ENCODE measurements at regions not wholly inside any gene's neighbourhood (a gene's known extent, or its start where the extent isn't known, plus 50 kb on each side); places are given as distances from the start of the nearest gene placed in this dataset.

DNA sequence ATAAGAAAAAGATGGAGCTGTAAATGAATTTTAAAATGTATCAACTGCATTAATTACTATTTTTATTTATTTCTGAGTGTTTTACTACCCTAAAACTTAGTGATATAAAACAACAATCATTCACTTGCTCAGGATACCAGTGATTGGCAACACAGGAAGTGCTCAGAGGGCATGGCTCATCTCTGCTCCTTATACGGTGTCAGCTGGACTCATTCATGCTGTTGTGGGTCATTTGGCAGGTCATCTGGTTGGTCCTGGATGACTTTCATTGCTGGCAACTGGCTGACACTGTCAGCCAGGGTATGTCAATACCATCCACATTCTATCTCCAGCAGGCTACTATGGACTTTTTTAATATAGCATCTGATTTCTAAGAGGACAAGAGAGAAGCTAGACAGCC lies 689.6 kb upstream of the NECTIN3 start:
- H3K27ac ChIP-seq (ENCODE audit: low read length) = no peak overlapping the region
- TF ChIP-seq TAF1 (IDR thresholded peaks at IDR 0.05; ENCODE audit: low read depth) = no peak
- TF ChIP-seq, protein P1, sequence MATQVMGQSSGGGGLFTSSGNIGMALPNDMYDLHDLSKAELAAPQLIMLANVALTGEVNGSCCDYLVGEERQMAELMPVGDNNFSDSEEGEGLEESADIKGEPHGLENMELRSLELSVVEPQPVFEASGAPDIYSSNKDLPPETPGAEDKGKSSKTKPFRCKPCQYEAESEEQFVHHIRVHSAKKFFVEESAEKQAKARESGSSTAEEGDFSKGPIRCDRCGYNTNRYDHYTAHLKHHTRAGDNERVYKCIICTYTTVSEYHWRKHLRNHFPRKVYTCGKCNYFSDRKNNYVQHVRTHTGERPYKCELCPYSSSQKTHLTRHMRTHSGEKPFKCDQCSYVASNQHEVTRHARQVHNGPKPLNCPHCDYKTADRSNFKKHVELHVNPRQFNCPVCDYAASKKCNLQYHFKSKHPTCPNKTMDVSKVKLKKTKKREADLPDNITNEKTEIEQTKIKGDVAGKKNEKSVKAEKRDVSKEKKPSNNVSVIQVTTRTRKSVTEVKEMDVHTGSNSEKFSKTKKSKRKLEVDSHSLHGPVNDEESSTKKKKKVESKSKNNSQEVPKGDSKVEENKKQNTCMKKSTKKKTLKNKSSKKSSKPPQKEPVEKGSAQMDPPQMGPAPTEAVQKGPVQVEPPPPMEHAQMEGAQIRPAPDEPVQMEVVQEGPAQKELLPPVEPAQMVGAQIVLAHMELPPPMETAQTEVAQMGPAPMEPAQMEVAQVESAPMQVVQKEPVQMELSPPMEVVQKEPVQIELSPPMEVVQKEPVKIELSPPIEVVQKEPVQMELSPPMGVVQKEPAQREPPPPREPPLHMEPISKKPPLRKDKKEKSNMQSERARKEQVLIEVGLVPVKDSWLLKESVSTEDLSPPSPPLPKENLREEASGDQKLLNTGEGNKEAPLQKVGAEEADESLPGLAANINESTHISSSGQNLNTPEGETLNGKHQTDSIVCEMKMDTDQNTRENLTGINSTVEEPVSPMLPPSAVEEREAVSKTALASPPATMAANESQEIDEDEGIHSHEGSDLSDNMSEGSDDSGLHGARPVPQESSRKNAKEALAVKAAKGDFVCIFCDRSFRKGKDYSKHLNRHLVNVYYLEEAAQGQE (IDR thresholded peaks at IDR 0.05; ENCODE audit: borderline replicate concordance) = no peak
- no peaks in the 10 kb centered on the region for H3K79me2 ChIP-seq (replicated peaks; ENCODE audit: insufficient read depth, low read length)
- H3K9me3 ChIP-seq (ENCODE audit: low read length) = no peaks in the 10 kb centered on the region
- no peaks in the 10 kb centered on the region for H3K36me3 ChIP-seq (ENCODE audit: insufficient read depth, low read length)
- no peaks in the 10 kb centered on the region for H3K27me3 ChIP-seq (ENCODE audit: insufficient read depth, low read depth, low read length)
- no peak overlapping the region for H3K9ac ChIP-seq (ENCODE audit: low read length)
- no peak overlapping the region for H3K4me3 ChIP-seq (ENCODE audit: low read length)
- no peaks in the 10 kb centered on the region for H4K20me1 ChIP-seq (ENCODE audit: insufficient read depth)
- no peaks in the 10 kb centered on the region for H3F3A ChIP-seq (ENCODE audit: insufficient read depth, low read length, poor library complexity, severe bottlenecking)
- no peak overlapping the region for H2AFZ ChIP-seq (ENCODE audit: low read depth, low read length)
- no peaks in the 10 kb centered on the region for H3K9me2 ChIP-seq (ENCODE audit: insufficient read depth, low read length)
- H3K4me2 ChIP-seq (ENCODE audit: low read length) = no peak overlapping the region

DNA sequence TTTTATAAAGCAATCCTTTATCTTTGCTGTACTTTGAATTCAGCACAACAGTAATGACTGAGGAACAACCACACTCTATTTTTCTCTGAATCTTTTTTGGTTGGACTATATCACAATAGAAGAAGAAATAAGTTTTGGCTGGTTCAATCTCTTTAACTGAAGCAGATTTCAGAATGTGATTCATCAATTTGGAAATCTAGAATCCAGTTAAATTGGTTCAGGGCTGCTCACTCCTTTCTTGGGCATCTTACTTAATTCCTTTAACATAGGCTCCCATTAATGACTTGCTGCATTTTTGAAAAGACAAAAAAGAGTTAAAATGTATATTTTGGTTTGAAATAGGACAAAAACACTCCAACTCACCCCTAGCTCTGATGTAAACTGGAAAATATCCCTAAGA lies 688.3 kb upstream of the NECTIN3 start:
- Histone ChIP-seq H3F3A (ENCODE audit: insufficient read depth, low read length, poor library complexity, severe bottlenecking) (no peaks in the 10 kb centered on the region), H3K79me2 (replicated peaks; ENCODE audit: insufficient read depth, low read length) (no peaks in the 10 kb centered on the region), H4K20me1 (ENCODE audit: insufficient read depth) (no peaks in the 10 kb centered on the region), H3K4me2 (ENCODE audit: low read length) (no peak overlapping the region), H3K27ac (ENCODE audit: low read length) (no peak overlapping the region), H3K9ac (ENCODE audit: low read length) (no peak overlapping the region), H3K9me2 (ENCODE audit: insufficient read depth, low read length) (no peaks in the 10 kb centered on the region), H3K9me3 (ENCODE audit: low read length) (no peaks in the 10 kb centered on the region), H3K36me3 (ENCODE audit: insufficient read depth, low read length) (no peaks in the 10 kb centered on the region), H3K27me3 (ENCODE audit: insufficient read depth, low read depth, low read length) (no peaks in the 10 kb centered on the region), H2AFZ (ENCODE audit: low read depth, low read length) (no peak overlapping the region), H3K4me3 (ENCODE audit: low read length) (no peak overlapping the region)
- TF ChIP-seq MXI1 (conservative IDR thresholded peaks at IDR 0.05; ENCODE audit: poor library complexity, severe bottlenecking) (no peak), TAF1 (IDR thresholded peaks at IDR 0.05; ENCODE audit: low read depth) (no peak), SMC3 (conservative IDR thresholded peaks at IDR 0.05; ENCODE audit: poor library complexity) (no peak), POLR2AphosphoS5 (IDR thresholded peaks at IDR 0.05) (no peak), RAD21 (conservative IDR thresholded peaks at IDR 0.05) (no peak)
- TF ChIP-seq, protein P2, sequence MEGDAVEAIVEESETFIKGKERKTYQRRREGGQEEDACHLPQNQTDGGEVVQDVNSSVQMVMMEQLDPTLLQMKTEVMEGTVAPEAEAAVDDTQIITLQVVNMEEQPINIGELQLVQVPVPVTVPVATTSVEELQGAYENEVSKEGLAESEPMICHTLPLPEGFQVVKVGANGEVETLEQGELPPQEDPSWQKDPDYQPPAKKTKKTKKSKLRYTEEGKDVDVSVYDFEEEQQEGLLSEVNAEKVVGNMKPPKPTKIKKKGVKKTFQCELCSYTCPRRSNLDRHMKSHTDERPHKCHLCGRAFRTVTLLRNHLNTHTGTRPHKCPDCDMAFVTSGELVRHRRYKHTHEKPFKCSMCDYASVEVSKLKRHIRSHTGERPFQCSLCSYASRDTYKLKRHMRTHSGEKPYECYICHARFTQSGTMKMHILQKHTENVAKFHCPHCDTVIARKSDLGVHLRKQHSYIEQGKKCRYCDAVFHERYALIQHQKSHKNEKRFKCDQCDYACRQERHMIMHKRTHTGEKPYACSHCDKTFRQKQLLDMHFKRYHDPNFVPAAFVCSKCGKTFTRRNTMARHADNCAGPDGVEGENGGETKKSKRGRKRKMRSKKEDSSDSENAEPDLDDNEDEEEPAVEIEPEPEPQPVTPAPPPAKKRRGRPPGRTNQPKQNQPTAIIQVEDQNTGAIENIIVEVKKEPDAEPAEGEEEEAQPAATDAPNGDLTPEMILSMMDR (IDR thresholded peaks at IDR 0.05; ENCODE audit: poor library complexity, severe bottlenecking) = no peak
- TF ChIP-seq, protein P1 (IDR thresholded peaks at IDR 0.05; ENCODE audit: borderline replicate concordance) = no peak
